ENCODE measurements at regions not wholly inside any gene's neighbourhood (a gene's known extent, or its start where the extent isn't known, plus 50 kb on each side); places are given as distances from the start of the nearest gene placed in this dataset.

DNA sequence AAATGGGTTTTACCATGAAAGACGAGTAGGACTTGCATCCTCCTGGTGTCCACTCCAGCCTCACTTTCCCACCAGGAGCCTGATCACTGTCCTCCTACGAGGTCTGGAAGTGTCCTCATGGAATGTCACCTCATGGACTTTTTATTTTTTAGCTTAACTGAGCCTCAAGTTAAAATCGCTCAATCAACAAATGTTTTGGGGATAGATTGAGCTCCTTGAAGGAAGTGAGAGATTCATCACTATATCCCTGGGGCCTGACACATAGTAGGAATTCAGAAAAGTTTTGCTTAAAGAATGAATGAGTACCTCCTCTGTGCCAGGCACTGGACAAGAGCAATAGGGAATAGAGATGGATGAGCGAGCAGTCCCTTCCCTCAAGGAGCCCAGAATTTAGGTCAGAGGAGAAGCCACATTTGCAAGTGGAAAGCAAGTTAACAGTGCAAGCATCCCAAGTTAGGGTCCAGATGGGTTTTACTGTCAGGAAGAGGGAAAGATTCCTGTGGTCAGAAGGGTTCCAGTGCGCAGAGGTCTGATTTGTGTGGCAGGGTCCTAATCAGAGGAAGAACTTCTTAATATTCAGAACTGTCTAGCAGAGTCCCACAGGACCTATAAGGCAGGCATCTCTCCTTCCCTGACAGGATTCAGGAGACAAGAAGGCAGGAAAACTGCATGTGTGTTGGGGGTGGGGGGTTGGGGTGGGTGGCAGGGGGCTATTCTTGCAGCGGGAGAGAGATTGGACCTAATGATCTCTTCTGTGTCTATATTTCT, 67.0 kb downstream of the MYCN start:
- Histone ChIP-seq H3K4me1 (ENCODE audit: control insufficient read depth in 4 of 4, insufficient read depth in 4 of 4, low read length in 3 of 4) (no peaks in the 10 kb centered on the region), H3K9ac (ENCODE audit: low read depth in 1 of 2, low read length in 2 of 2) (no peak overlapping the region), H3K36me3 (ENCODE audit: control insufficient read depth in 4 of 4, insufficient read depth in 3 of 4, low read depth in 1 of 4, low read length in 3 of 4) (no peaks in the 10 kb centered on the region), H3K27ac (ENCODE audit: low read depth in 1 of 2, low read length in 2 of 2) (no peak overlapping the region), H3K27me3 (ENCODE audit: control insufficient read depth in 4 of 4, insufficient read depth in 4 of 4, low read length in 3 of 4) (peaks cover 0 to 2% (median 0%) of the 10 kb centered on the region in 4 donors), H3K4me3 (ENCODE audit: low read depth in 1 of 3, low read length in 3 of 3) (no peak overlapping the region), H3K9me3 (ENCODE audit: control insufficient read depth in 4 of 4, low read length in 3 of 4) (no peaks in the 10 kb centered on the region)
- 93% methylated on average over 6 of the region's 6 CpGs for WGBS
- no peak for DNase-seq (ENCODE audit: low spot score)
- TF ChIP-seq GABPA (IDR thresholded peaks at IDR 0.05 in 1 of 2, conservative IDR thresholded peaks at IDR 0.05 in 1 of 2) (no peak), TAF1 (conservative IDR thresholded peaks at IDR 0.05) (no peak), RAD21 (IDR thresholded peaks at IDR 0.05) (no peak), JUND (IDR thresholded peaks at IDR 0.05) (no peak), FOXA2 (IDR thresholded peaks at IDR 0.05) (no peak), NR2F2 (IDR thresholded peaks at IDR 0.05) (no peak), SP1 (IDR thresholded peaks at IDR 0.05) (no peak), RXRA (IDR thresholded peaks at IDR 0.05) (no peak), HNF4G (IDR thresholded peaks at IDR 0.05) (no peak), HNF4A (conservative IDR thresholded peaks at IDR 0.05) (no peak), FOXA1 (IDR thresholded peaks at IDR 0.05) (no peak), EGR1 (IDR thresholded peaks at IDR 0.05; ENCODE audit: low read depth in 2 of 2) (no peak), YY1 (IDR thresholded peaks at IDR 0.05) (no peak)
- TF ChIP-seq, protein P1, sequence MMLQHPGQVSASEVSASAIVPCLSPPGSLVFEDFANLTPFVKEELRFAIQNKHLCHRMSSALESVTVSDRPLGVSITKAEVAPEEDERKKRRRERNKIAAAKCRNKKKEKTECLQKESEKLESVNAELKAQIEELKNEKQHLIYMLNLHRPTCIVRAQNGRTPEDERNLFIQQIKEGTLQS (IDR thresholded peaks at IDR 0.05): no peak
- TF ChIP-seq, protein P2, sequence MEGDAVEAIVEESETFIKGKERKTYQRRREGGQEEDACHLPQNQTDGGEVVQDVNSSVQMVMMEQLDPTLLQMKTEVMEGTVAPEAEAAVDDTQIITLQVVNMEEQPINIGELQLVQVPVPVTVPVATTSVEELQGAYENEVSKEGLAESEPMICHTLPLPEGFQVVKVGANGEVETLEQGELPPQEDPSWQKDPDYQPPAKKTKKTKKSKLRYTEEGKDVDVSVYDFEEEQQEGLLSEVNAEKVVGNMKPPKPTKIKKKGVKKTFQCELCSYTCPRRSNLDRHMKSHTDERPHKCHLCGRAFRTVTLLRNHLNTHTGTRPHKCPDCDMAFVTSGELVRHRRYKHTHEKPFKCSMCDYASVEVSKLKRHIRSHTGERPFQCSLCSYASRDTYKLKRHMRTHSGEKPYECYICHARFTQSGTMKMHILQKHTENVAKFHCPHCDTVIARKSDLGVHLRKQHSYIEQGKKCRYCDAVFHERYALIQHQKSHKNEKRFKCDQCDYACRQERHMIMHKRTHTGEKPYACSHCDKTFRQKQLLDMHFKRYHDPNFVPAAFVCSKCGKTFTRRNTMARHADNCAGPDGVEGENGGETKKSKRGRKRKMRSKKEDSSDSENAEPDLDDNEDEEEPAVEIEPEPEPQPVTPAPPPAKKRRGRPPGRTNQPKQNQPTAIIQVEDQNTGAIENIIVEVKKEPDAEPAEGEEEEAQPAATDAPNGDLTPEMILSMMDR (IDR thresholded peaks at IDR 0.05; ENCODE audit: low read depth, low read length, missing input control): no peak
- TF ChIP-seq, protein P3, sequence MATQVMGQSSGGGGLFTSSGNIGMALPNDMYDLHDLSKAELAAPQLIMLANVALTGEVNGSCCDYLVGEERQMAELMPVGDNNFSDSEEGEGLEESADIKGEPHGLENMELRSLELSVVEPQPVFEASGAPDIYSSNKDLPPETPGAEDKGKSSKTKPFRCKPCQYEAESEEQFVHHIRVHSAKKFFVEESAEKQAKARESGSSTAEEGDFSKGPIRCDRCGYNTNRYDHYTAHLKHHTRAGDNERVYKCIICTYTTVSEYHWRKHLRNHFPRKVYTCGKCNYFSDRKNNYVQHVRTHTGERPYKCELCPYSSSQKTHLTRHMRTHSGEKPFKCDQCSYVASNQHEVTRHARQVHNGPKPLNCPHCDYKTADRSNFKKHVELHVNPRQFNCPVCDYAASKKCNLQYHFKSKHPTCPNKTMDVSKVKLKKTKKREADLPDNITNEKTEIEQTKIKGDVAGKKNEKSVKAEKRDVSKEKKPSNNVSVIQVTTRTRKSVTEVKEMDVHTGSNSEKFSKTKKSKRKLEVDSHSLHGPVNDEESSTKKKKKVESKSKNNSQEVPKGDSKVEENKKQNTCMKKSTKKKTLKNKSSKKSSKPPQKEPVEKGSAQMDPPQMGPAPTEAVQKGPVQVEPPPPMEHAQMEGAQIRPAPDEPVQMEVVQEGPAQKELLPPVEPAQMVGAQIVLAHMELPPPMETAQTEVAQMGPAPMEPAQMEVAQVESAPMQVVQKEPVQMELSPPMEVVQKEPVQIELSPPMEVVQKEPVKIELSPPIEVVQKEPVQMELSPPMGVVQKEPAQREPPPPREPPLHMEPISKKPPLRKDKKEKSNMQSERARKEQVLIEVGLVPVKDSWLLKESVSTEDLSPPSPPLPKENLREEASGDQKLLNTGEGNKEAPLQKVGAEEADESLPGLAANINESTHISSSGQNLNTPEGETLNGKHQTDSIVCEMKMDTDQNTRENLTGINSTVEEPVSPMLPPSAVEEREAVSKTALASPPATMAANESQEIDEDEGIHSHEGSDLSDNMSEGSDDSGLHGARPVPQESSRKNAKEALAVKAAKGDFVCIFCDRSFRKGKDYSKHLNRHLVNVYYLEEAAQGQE (IDR thresholded peaks at IDR 0.05): no peak
- TF ChIP-seq, protein P4, sequence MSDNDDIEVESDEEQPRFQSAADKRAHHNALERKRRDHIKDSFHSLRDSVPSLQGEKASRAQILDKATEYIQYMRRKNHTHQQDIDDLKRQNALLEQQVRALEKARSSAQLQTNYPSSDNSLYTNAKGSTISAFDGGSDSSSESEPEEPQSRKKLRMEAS (IDR thresholded peaks at IDR 0.05): no peak
- TF ChIP-seq, protein P5, sequence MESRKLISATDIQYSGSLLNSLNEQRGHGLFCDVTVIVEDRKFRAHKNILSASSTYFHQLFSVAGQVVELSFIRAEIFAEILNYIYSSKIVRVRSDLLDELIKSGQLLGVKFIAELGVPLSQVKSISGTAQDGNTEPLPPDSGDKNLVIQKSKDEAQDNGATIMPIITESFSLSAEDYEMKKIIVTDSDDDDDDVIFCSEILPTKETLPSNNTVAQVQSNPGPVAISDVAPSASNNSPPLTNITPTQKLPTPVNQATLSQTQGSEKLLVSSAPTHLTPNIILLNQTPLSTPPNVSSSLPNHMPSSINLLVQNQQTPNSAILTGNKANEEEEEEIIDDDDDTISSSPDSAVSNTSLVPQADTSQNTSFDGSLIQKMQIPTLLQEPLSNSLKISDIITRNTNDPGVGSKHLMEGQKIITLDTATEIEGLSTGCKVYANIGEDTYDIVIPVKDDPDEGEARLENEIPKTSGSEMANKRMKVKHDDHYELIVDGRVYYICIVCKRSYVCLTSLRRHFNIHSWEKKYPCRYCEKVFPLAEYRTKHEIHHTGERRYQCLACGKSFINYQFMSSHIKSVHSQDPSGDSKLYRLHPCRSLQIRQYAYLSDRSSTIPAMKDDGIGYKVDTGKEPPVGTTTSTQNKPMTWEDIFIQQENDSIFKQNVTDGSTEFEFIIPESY (IDR thresholded peaks at IDR 0.05): no peak
